RWPE1 (cell line): ENCODE measurements at regions not wholly inside any gene's neighbourhood (a gene's known extent, or its start where the extent isn't known, plus 50 kb on each side); places are given as distances from the start of the nearest gene placed in this dataset.

Source experiments
- CTCF ChIA-PET: fragments of 350-600 bp; sonication (Branson Sonifier 250); formaldehyde crosslinking; extraction: SDS; loops from one replicate; lab custom pipeline; 2021; lab: Yijun Ruan, JAX
- POLR2A ChIA-PET: fragments of 400-600 bp; formaldehyde crosslinking; extraction: SDS; loops from one replicate; lab custom pipeline; 2020; ENCODE audit warnings: antibody characterized with exemption; ENCODE audit not compliant: low non-redundant PET; lab: Yijun Ruan, JAX
- DNase-seq: peaks from one replicate; pipeline ENCODE4 v3.0.0; 2012; ENCODE audit warnings: low spot score
- H3K27ac ChIP-seq: fragments of 450-650 bp; 2 replicates; pipeline ENCODE4 v1.5.1; 2017
- CTCF ChIP-seq: fragments of 450-650 bp; conservative IDR thresholded peaks from 2 replicates; pipeline ENCODE4 v1.5.1; 2017; ENCODE audit warnings: low read depth, mild to moderate bottlenecking

- ChIA-PET CTCF (no interaction called here), POLR2A (no interaction called here)
- H3K27ac ChIP-seq = no peak overlapping the region
- no peak for DNase-seq
- TF ChIP-seq CTCF = no peak
Observed at GRCh38 chr7:17549406-17549805, 251.0 kb downstream of the AHR start.

- POLR2A ChIA-PET = no interaction called here
- CTCF ChIA-PET = no interaction called here
- DNase-seq = no peak
- no peak for TF ChIP-seq CTCF
- no peak overlapping the region for H3K27ac ChIP-seq
Observed at GRCh38 chr7:17552373-17552772, 253.9 kb downstream of the AHR start.

- no peak overlapping the region for H3K27ac ChIP-seq
- POLR2A ChIA-PET = no interaction called here
- no peak for DNase-seq
- no peak for TF ChIP-seq CTCF
- CTCF ChIA-PET = no interaction called here
Observed at GRCh38 chr7:17552952-17553351, 254.5 kb downstream of the AHR start.

- H3K27ac ChIP-seq = no peak overlapping the region
- ChIA-PET CTCF (interaction anchor here (1.1 kb wide), 1 partner anchor 17 kb away, joined by 4 read pairs; no protein-coding TSS in a partner anchor), POLR2A (no interaction called here)
- no peak for DNase-seq
- TF ChIP-seq CTCF = no peak
Observed at GRCh38 chr7:17554341-17555015, 256.0 kb downstream of the AHR start.

GRCh38 chr7:17556247-17556956 lies 257.9 kb downstream of the AHR start:
- DNase-seq = no peak
- no peak overlapping the region for H3K27ac ChIP-seq
- TF ChIP-seq CTCF = no peak
- CTCF ChIA-PET = no interaction called here
- POLR2A ChIA-PET = no interaction called here

GRCh38 chr7:17557251-17557671 lies 258.8 kb downstream of the AHR start:
- CTCF ChIA-PET = no interaction called here
- no peak for TF ChIP-seq CTCF
- POLR2A ChIA-PET = no interaction called here
- no peak overlapping the region for H3K27ac ChIP-seq
- no peak for DNase-seq
